Kidney (tissue), 13 donors: ENCODE measurements at regions not wholly inside any gene's neighbourhood (a gene's known extent, or its start where the extent isn't known, plus 50 kb on each side); places are given as distances from the start of the nearest gene placed in this dataset.

Source experiments
- DNase-seq, 5 donors: peaks; one replicate each; pipeline ENCODE4 v3.0.0-alpha.2; 2013 to 2020
- FAIRE-seq: peaks from 2 replicates; lab custom pipeline; 2012; peaks lifted over from hg19 to GRCh38; lab: Jason Lieb, UNC
- H3K27ac ChIP-seq, 2 donors: one replicate each; pipeline ENCODE4 v1.7.0; 2013; ENCODE audit warnings: low read depth in 2 of 2, low read length in 2 of 2, inconsistent platforms in 1 of 2
- H3K27me3 ChIP-seq: one replicate; pipeline ENCODE4 v1.7.1; 2013; ENCODE audit warnings: low read length, inconsistent platforms; ENCODE audit not compliant: control insufficient read depth, insufficient read depth
- H3K36me3 ChIP-seq, 3 donors: one replicate each; pipeline versions ENCODE4 v1.7.0 to v1.7.1; 2013; ENCODE audit warnings: low read length in 3 of 3, control low read depth in 1 of 3, inconsistent platforms in 1 of 3; ENCODE audit not compliant: insufficient read depth in 3 of 3, control insufficient read depth in 2 of 3
- H3K4me1 ChIP-seq, 3 donors: one replicate each; pipeline versions ENCODE4 v1.7.0 to v1.7.1; 2013; ENCODE audit warnings: low read length in 3 of 3, inconsistent platforms in 1 of 3, low read depth in 1 of 3; ENCODE audit not compliant: control insufficient read depth in 2 of 3, insufficient read depth in 2 of 3
- H3K4me3 ChIP-seq, 3 donors: one replicate each; pipeline versions ENCODE4 v1.7.0 to v1.8.1; 2013; ENCODE audit warnings: low read length in 3 of 3, control low read depth in 1 of 3, inconsistent platforms in 1 of 3
- H3K9ac ChIP-seq, 3 donors: one replicate each; pipeline versions ENCODE4 v1.7.0 to v1.7.1; 2013; ENCODE audit warnings: low read length in 3 of 3, control low read depth in 1 of 3, inconsistent platforms in 1 of 3
- H3K9me3 ChIP-seq, 3 donors: one replicate each; pipeline versions ENCODE4 v1.7.0 to v1.7.1; 2013; ENCODE audit warnings: low read length in 3 of 3, control low read depth in 1 of 3, inconsistent platforms in 1 of 3; ENCODE audit not compliant: control insufficient read depth in 2 of 3, insufficient read depth in 1 of 3
- CTCF ChIP-seq: IDR thresholded peaks from 3 replicates; pipeline ENCODE4 v1.5.1; 2012; ENCODE audit warnings: mild to moderate bottlenecking, moderate library complexity, borderline replicate concordance; ENCODE audit not compliant: insufficient read depth; ENCODE audit errors: extremely low read depth
- intact Hi-C: fragments of 100-400 bp; cut with DNase I; formaldehyde crosslinking; loops from one replicate; pipeline ENCODE4 v1.11.1; 2022
- donor health status: control.
- donor health status: control.
- donor health status: control.
- donor health status: control.
- donor health status: control.
- donor health status: DM: yes; HTN: yes; CAD: no.
- donor health status: Normal renal cell carcinoma (clear cell type).

GRCh38 chr9:7983490-7983889 is 183.9 kb upstream of the DMAC1 start:
- peak in 2 of 5 donors; percentile 25 to 31 for DNase-seq
- no peaks in the 10 kb centered on the region for H3K27me3 ChIP-seq
- H3K9me3 ChIP-seq = no peaks in the 10 kb centered on the region
- H3K27ac ChIP-seq = no peak overlapping the region
- no peak for TF ChIP-seq CTCF
- H3K36me3 ChIP-seq = no peaks in the 10 kb centered on the region
- H3K9ac ChIP-seq = no peak overlapping the region
- no peaks in the 10 kb centered on the region for H3K4me1 ChIP-seq
- no peak for FAIRE-seq
- no peak overlapping the region for H3K4me3 ChIP-seq
- intact Hi-C loops = no loop called here

DNA sequence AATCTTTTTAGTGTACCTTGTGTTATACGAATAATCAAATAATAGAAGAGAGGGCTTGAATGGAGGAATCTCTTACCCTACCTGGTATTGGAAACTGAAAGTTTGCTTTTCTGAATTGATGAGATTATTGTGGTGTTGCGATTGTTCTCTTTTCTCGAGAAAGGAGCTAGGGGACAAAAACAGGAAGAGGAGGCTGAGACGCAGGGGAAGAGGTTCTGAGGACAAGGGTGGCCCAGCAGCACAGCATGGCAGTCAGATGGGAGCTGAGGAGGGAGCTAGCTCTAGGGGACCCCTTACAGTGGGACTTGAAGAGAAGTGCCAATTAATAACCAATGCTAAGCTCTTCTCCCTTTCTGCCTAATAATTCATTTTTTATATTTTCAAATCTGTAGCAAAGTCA is 183.3 kb upstream of the DMAC1 start:
- no peak for FAIRE-seq
- DNase-seq = no peak
- intact Hi-C loops = no loop called here
- no peak for TF ChIP-seq CTCF
- Histone ChIP-seq H3K9me3 (no peaks in the 10 kb centered on the region), H3K9ac (no peak overlapping the region), H3K27me3 (no peaks in the 10 kb centered on the region), H3K36me3 (no peaks in the 10 kb centered on the region), H3K4me3 (no peak overlapping the region), H3K27ac (no peak overlapping the region), H3K4me1 (no peaks in the 10 kb centered on the region)

DNA sequence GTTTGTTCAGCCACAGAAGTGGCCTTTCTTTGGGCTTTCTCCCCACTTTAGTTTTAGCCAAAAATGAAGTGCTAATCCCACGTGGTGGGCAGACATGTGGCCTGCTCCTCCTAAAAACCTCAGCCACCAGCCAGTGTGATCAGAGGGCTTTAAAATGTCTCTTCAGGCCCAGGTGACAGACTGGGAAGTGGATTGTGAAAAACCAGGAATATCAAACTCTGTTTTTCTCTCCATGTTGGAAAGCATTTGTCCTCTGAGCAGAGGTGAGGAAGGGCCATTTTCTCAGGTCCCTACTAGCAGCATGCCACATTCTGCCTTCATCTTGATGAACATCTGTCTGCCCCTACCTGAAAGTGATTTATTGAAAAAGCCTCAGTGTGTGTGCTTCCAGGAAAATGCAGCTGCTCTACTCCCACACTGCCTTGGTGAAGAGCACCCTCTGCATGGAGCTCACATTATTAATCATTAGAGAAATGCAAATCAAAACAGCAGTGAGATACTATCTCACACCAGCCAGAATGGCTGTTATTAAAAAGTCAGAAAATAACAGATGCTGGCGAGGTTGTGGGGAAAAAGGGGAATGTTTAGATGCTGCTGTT is 181.2 kb upstream of the DMAC1 start:
- Histone ChIP-seq H3K4me1 (no peaks in the 10 kb centered on the region), H3K9ac (no peak overlapping the region), H3K4me3 (no peak overlapping the region), H3K36me3 (no peaks in the 10 kb centered on the region), H3K27ac (no peak overlapping the region), H3K9me3 (no peaks in the 10 kb centered on the region), H3K27me3 (no peaks in the 10 kb centered on the region)
- no peak for TF ChIP-seq CTCF
- DNase-seq = no peak
- intact Hi-C loops = no loop called here
- FAIRE-seq = no peak

DNA sequence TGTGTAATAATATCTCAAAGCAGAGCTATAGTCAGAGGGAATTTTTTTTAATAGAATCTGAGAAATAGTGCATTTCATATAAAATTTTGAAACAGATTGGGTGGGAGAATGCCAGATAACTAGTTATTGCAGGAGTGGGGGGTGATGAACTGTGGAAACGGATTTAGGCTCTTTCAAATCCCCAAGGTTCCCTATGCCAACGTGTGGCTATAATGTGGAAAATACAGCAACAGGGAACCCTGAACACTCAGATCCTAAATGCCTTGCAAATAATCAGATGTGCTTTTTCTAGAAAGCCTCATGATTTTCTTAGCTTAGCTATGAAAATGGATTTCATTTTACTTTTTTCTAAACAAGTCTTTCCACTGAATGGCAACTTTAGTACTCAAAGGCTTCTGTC is 180.5 kb upstream of the DMAC1 start:
- H3K9me3 ChIP-seq = no peaks in the 10 kb centered on the region
- H3K4me1 ChIP-seq = no peaks in the 10 kb centered on the region
- intact Hi-C loops = no loop called here
- no peak overlapping the region for H3K9ac ChIP-seq
- no peaks in the 10 kb centered on the region for H3K36me3 ChIP-seq
- H3K4me3 ChIP-seq = no peak overlapping the region
- H3K27ac ChIP-seq = no peak overlapping the region
- DNase-seq (no peak), FAIRE-seq (no peak)
- TF ChIP-seq CTCF = no peak
- no peaks in the 10 kb centered on the region for H3K27me3 ChIP-seq
